Activated CD8-positive, alpha-beta memory T cell treated with anti-CD3 and anti-CD28 coated beads, Interleukin-2, amount 50 U/mL, for 24 hours (primary cell): ENCODE measurements at regions not wholly inside any gene's neighbourhood (a gene's known extent, or its start where the extent isn't known, plus 50 kb on each side); places are given as distances from the start of the nearest gene placed in this dataset.

Experiments
- DNase-seq: peaks from one replicate; pipeline ENCODE4 v3.0.0-alpha.2; 2020; ENCODE audit errors: extremely low read depth

- no peak for DNase-seq
These were observed 75.9 kb downstream of the EDN3 start for GRCh38 chr20:59376109-59376841.

- DNase-seq: no peak
These were observed 76.6 kb downstream of the EDN3 start for GRCh38 chr20:59376998-59377397.

- DNase-seq: no peak
These were observed 77.4 kb downstream of the EDN3 start for GRCh38 chr20:59377842-59378241.

- no peak for DNase-seq
These were observed 78.0 kb downstream of the EDN3 start for GRCh38 chr20:59378396-59378795.

GRCh38 chr20:59378966-59379365 lies 78.6 kb downstream of the EDN3 start:
- DNase-seq: no peak

GRCh38 chr20:59381689-59382088 lies 81.3 kb downstream of the EDN3 start:
- DNase-seq: no peak

- DNase-seq: no peak
These were observed 81.8 kb downstream of the EDN3 start for GRCh38 chr20:59382157-59382725.

- DNase-seq: no peak
These were observed 82.5 kb downstream of the EDN3 start for GRCh38 chr20:59382907-59383306.

GRCh38 chr20:59385038-59385437 lies 84.6 kb downstream of the EDN3 start:
- DNase-seq: no peak

GRCh38 chr20:59385480-59385879 lies 85.1 kb downstream of the EDN3 start:
- no peak for DNase-seq

GRCh38 chr20:59386809-59387208 lies 86.4 kb downstream of the EDN3 start:
- no peak for DNase-seq

- no peak for DNase-seq
These were observed 87.5 kb downstream of the EDN3 start for GRCh38 chr20:59387891-59388290.

- no peak for DNase-seq
These were observed 88.0 kb downstream of the EDN3 start for GRCh38 chr20:59388402-59388801.

GRCh38 chr20:59390437-59390836 lies 90.0 kb downstream of the EDN3 start:
- no peak for DNase-seq

GRCh38 chr20:59391975-59392374 lies 91.6 kb downstream of the EDN3 start:
- DNase-seq: no peak

- no peak for DNase-seq
These were observed 92.3 kb downstream of the EDN3 start for GRCh38 chr20:59392736-59393135.

- DNase-seq: no peak
These were observed 92.7 kb downstream of the EDN3 start for GRCh38 chr20:59393142-59393541.

- no peak for DNase-seq
These were observed 95.3 kb downstream of the EDN3 start for GRCh38 chr20:59395729-59396128.

GRCh38 chr20:59398537-59399205 lies 98.3 kb downstream of the EDN3 start:
- DNase-seq: no peak

GRCh38 chr20:59399426-59400099 lies 99.2 kb downstream of the EDN3 start:
- DNase-seq: no peak

GRCh38 chr20:59400708-59401107 lies 100.3 kb downstream of the EDN3 start:
- DNase-seq: no peak

- DNase-seq: no peak
These were observed 102.3 kb downstream of the EDN3 start for GRCh38 chr20:59402681-59403080.
